IgD-negative memory B cell (primary cell): ENCODE measurements at regions not wholly inside any gene's neighbourhood (a gene's known extent, or its start where the extent isn't known, plus 50 kb on each side); places are given as distances from the start of the nearest gene placed in this dataset.
"Not testable (repeated sequence)": the region's sequence is repeated elsewhere in the genome, so short reads cannot be mapped to it uniquely, and the experiment has no call there.

Experiments
- H3K27ac Mint-ChIP-seq, 3 donors: one replicate each; pipeline ENCODE4 v1.8.0; 2020 to 2022; ENCODE audit warnings: mild to moderate bottlenecking in 3 of 3, mixed read lengths in 3 of 3, moderate library complexity in 1 of 3
- H3K27me3 Mint-ChIP-seq: one replicate; pipeline ENCODE4 v1.8.0; 2021; ENCODE audit warnings: mixed read lengths
- H3K36me3 Mint-ChIP-seq: one replicate; pipeline ENCODE4 v1.8.0; 2020; ENCODE audit warnings: mild to moderate bottlenecking, mixed read lengths
- H3K4me1 Mint-ChIP-seq, 3 donors: one replicate each; pipeline ENCODE4 v1.8.0; 2020 to 2022; ENCODE audit warnings: mixed read lengths in 3 of 3, mild to moderate bottlenecking in 1 of 3
- H3K4me3 Mint-ChIP-seq, 4 donors: one replicate each; pipeline ENCODE4 v1.8.0; 2020 to 2022; ENCODE audit warnings: mild to moderate bottlenecking in 4 of 4, mixed read lengths in 4 of 4, moderate library complexity in 3 of 4
- H3K9me3 Mint-ChIP-seq, 3 donors: one replicate each; pipeline ENCODE4 v1.8.0; 2020 to 2021; ENCODE audit warnings: mixed read lengths in 3 of 3, mild to moderate bottlenecking in 1 of 3

DNA sequence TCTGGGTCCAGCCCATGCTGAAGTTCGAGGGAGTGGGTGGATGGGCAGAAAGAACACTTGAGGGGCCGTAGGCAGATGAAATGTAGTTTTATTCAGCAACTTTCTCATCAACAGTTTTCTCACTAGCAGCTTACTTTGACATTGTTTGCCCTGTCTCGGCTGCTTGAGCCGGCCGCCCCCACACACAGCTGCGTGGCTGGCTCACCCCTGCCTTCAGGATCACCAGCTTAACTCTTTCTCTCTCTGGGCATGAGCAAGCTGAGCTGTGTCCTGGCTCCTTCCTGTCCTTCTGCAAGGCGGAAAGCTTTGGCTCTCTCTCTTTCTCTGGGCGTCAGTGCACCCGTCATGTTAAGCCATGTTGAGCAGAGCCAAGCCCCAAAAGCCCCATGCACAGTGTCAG lies 104.4 kb upstream of the GNG12 start:
- Mint-ChIP-seq H3K4me1 (no peaks in the 10 kb centered on the region), H3K36me3 (peaks cover 1% of the 10 kb centered on the region), H3K27ac (no peak overlapping the region), H3K27me3 (peaks cover 3% of the 10 kb centered on the region), H3K4me3 (no peak overlapping the region), H3K9me3 (peaks cover 0 to under 1% (median 0%) of the 10 kb centered on the region in 3 donors)

DNA sequence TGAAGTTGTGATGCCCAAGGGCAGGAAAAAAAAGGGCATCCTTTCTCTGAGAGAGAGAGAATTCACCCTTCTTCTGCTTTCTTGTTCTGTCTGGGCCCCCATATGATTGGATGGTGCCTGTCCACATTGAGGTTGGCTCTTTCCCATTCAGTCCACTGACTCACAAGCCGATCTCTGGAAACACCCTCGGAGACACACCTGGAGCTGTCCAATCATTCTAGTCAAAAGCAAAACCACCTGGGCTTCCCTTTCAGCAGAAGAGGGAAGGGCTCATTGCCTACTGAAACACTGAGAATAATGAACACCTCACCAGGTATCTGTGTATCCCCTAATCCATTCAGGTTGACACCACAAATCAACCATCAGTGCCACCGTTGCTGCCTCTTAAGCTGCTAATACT lies 103.7 kb upstream of the GNG12 start:
- Mint-ChIP-seq H3K27ac (no peak overlapping the region), H3K27me3 (peaks cover 3% of the 10 kb centered on the region), H3K9me3 (no peaks in the 10 kb centered on the region), H3K4me1 (no peaks in the 10 kb centered on the region), H3K36me3 (peaks cover 1% of the 10 kb centered on the region), H3K4me3 (no peak overlapping the region)

DNA sequence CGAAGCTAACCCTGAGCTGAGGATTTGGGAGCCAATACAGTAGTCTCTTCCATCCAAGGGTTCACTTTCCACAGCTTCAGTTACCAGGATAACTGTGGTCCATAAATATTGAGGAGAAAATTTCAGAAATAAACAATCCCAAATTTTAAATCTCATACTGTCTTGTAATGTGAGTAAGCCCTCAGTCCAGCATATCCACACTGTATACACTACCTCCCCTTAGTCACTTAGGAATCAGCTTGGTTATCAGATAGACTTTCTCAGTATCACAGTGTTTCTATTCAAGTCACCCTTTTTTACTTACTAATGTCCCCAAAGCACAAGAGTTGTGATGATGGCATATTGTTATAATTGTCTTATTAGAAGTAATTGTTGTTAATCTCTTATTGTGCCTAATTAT lies 102.3 kb upstream of the GNG12 start:
- Mint-ChIP-seq H3K36me3 (peaks cover 1% of the 10 kb centered on the region), H3K9me3 (no peaks in the 10 kb centered on the region), H3K27ac (no peak overlapping the region), H3K4me3 (no peak overlapping the region), H3K27me3 (peaks cover 3% of the 10 kb centered on the region), H3K4me1 (no peaks in the 10 kb centered on the region)

DNA sequence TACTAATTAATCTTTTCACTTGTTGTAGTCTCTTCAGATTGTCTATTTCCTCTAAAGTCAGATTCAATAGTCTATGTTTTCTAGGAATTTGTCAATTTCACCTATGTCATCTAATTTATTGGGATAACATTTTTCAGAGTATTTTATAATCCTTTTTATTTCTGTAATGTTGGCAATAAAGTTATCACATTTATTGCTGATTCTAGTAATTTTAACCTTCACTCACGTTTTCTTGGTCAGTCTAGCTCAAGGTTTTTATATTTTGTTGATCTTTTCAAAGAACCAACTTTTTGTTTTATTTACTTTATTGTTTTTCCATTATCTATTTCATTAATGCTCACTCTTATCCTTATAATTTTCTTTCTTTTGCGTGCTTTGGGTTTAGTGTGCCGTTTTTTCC lies 97.9 kb upstream of the GNG12 start:
- peaks cover 4% of the 10 kb centered on the region for H3K27me3 Mint-ChIP-seq
- no peak overlapping the region for H3K4me3 Mint-ChIP-seq
- peaks cover 2% of the 10 kb centered on the region for H3K36me3 Mint-ChIP-seq
- no peaks in the 10 kb centered on the region for H3K4me1 Mint-ChIP-seq
- peaks cover 0 to 2% (median 0%) of the 10 kb centered on the region in 3 donors for H3K9me3 Mint-ChIP-seq
- H3K27ac Mint-ChIP-seq: no peak overlapping the region

DNA sequence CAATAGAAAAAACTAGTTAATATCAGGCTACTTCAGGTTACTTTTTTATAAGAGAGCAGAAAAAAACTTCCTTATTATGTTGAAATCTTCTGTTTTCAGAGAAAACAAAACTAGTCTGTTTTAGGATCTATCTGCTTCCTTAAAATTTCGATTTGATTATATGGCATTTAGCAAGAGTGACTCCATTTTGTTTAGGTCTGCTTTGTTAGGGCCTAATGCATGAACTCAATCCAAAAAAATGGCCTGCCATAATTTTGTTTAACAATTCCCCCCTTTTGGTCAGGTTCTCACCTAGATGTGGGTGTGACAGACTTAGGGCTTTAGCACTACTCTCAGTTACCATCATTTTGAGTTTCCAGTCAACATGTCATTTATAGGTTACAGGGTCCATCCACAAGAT lies 89.8 kb upstream of the GNG12 start:
- Mint-ChIP-seq H3K4me1 (no peaks in the 10 kb centered on the region), H3K27me3 (peaks cover 1% of the 10 kb centered on the region), H3K36me3 (no peaks in the 10 kb centered on the region), H3K4me3 (no peak overlapping the region), H3K9me3 (no peaks in the 10 kb centered on the region), H3K27ac (no peak overlapping the region)

DNA sequence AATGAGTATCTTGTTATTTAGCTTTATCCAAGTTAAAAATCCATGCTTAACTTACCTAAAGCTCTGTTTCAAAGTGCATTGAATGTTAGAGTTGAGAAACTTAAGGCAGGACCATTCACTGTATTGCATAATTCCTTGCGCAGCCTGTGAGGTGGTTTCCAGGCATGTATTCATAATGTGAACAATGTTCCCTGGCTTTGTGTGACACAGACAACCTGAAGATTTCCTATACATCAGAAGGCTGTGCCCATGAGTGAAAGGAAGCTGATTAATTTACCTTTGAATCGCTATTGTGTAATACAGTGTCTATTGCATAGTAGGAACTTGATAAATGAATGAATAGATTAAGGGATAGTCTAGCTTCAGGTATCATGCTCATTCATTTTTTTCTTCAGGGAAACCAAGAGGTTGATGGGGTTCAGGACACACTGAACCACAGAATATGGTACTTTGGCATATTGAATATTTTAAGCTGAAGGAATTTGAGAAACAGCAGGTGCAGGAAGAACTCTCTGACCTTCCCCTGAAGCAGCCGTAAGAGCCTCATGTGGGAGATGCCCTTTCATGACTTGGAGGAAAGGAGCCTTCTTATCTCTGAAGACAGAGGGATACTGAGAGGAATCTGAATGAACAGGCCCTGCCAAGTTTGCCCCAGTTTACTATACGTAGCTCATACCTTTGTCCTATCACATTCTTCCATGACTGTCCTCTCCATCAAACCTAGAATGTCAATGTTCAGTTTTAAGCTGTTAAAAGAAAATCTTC lies 88.6 kb upstream of the GNG12 start:
- Mint-ChIP-seq H3K27me3 (no peaks in the 10 kb centered on the region), H3K36me3 (no peaks in the 10 kb centered on the region), H3K4me3 (no peak overlapping the region), H3K27ac (no peak overlapping the region), H3K9me3 (no peaks in the 10 kb centered on the region), H3K4me1 (no peaks in the 10 kb centered on the region)

DNA sequence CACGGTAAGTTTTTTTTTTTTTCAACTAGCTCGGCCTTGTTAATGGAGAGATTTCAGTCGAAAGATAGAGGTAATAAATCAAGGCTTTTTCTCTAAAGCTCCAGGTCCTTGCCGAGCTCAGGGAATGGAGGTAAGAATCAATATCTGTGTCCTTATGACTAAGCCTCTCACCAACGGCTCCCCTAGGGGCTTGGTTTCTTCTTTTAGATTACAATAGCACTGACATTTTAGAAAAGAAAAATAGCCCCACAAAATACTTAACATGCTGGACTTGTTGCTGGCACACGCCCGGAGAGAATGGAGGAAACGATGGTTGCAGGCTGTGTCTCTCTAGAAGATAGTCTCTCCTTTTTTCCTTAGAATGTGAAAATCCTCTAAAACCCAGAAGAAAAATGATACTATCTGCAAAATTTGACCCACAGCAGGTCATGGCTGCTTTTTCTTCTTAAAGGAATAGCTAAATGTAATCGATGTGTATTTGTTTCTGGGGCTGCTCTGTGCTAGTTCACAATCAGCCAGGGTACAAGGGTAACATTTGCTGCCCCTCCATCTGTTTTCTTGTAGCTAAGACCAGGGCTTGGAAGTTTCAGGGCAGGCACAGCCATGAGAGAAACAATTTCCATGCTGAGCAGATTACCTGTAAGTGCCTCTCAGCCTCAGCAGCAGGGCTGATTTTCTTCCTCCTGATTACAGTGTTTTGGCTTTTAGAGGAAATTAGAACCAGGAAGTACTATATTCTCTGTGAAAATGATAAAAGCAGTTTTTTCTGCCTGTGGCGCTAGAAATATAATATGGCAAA lies 86.2 kb upstream of the GNG12 start:
- Mint-ChIP-seq H3K27ac (no peak overlapping the region), H3K4me1 (no peaks in the 10 kb centered on the region), H3K9me3 (peaks cover 0 to 4% (median 0%) of the 10 kb centered on the region in 3 donors)

DNA sequence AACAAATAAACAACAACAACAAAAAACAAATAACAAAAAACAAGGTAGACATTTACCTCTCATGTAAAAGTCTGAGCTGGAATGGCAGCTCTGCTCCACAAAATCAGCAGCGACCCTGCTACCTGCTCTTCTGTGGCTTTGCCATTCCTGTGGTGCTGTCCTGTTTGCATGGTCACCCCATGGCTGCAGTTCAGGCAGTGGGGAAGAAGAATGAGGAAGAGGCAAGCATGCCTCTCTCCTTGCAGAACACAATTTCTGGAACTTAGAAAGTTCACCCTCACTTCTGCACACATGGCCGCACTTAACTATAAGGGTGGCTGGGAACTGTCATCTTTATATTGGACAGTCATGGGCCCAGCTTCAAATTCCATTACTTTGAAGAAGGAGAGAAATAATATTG lies 84.8 kb upstream of the GNG12 start:
- peaks cover 0 to 4% (median 2%) of the 10 kb centered on the region in 3 donors for H3K9me3 Mint-ChIP-seq
- H3K4me1 Mint-ChIP-seq: no peaks in the 10 kb centered on the region
- no peaks in the 10 kb centered on the region for H3K27me3 Mint-ChIP-seq
- H3K27ac Mint-ChIP-seq: no peak overlapping the region
- no peaks in the 10 kb centered on the region for H3K36me3 Mint-ChIP-seq
- no peak overlapping the region for H3K4me3 Mint-ChIP-seq

More for the DNA sequence above, 86.2 kb upstream of the GNG12 start:
- no peak overlapping the region for H3K4me3 Mint-ChIP-seq
- no peaks in the 10 kb centered on the region for H3K36me3 Mint-ChIP-seq
- no peaks in the 10 kb centered on the region for H3K27me3 Mint-ChIP-seq

DNA sequence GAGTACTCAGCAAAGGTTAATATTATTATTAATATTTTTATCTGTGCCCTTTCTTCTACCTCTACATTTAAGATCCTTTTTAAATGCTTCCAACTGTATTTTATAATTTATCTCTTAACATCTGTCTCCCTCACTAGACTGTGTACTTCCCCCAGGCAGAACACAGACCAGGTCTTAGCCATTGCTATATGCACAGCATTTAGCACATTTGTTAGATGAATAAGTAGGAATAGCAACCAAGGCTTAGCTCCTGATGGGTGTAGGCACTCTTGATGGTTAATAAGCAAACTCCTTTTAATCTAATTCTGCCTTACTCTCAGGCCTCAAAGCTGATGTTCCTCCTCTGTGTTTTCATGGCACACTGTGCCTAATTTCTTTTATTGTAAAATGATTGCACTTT lies 83.7 kb upstream of the GNG12 start:
- H3K27me3 Mint-ChIP-seq: no peaks in the 10 kb centered on the region
- H3K27ac Mint-ChIP-seq: no peak overlapping the region
- H3K4me3 Mint-ChIP-seq: no peak overlapping the region
- H3K36me3 Mint-ChIP-seq: no peaks in the 10 kb centered on the region
- peaks cover 0 to 5% (median 4%) of the 10 kb centered on the region in 3 donors for H3K9me3 Mint-ChIP-seq
- H3K4me1 Mint-ChIP-seq: no peaks in the 10 kb centered on the region

DNA sequence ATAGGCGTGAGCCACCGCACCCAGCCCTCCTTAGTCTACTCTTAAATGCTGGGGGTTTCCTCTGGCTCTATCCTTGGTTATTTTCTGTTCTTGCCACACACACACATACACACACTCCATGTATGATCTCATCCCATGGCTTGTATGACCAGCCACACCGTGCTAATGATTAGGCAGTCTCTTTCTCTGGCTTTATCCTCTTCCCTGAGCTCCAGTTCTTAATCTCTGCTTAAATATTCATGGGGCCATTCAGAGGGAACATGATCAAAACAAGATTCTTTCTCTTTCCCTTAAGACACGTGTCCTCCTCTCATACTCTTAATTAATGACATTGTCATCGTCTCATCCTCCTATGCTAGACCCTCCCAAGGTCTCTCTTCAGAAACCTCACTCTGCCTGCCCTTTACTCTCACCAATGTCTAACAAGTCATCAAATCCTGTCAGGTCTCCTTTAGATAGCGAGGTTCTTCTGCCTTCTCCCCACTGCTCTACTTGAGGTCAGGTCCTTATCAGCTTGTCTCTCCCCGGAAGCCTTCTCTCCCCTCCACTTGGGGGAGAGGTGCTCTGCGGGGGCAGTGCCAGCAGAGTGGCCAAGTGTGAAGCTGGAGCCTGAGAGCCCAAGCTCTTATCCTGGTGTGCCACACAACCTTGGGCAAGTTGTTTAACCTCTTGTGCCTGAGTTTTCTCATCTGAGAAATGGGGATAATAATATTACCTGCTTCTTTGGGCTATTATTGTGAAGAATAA lies 83.0 kb upstream of the GNG12 start:
- Mint-ChIP-seq H3K36me3 (no peaks in the 10 kb centered on the region), H3K27ac (no peak overlapping the region), H3K9me3 (peaks cover 0 to 5% (median 4%) of the 10 kb centered on the region in 3 donors)

DNA sequence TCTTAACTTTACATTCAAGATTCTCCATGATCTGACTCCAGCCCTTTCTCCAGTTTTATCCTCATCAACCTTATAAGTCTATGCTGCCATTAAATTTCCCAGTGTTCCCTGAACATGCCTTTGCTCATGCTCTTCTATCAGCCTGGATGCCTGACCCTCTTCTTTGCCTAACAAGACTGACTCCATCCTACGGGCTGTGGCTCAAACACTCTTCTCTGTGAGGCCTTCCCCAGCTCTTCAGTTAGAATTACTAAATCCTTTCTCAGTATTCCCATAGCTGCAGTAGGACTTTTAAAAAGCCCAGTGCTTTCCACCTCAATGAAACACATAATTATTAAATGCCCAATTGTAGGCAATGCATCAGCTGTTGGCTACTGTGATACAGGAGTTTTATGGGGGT lies 76.5 kb upstream of the GNG12 start:
- peaks cover 2 to 11% (median 3%) of the 10 kb centered on the region in 3 donors for H3K9me3 Mint-ChIP-seq
- H3K4me1 Mint-ChIP-seq: no peaks in the 10 kb centered on the region
- no peaks in the 10 kb centered on the region for H3K36me3 Mint-ChIP-seq
- H3K27ac Mint-ChIP-seq: no peak overlapping the region
- H3K4me3 Mint-ChIP-seq: no peak overlapping the region
- no peaks in the 10 kb centered on the region for H3K27me3 Mint-ChIP-seq

More for the DNA sequence above, 83.0 kb upstream of the GNG12 start:
- H3K4me1 Mint-ChIP-seq: no peaks in the 10 kb centered on the region
- H3K4me3 Mint-ChIP-seq: no peak overlapping the region
- no peaks in the 10 kb centered on the region for H3K27me3 Mint-ChIP-seq

DNA sequence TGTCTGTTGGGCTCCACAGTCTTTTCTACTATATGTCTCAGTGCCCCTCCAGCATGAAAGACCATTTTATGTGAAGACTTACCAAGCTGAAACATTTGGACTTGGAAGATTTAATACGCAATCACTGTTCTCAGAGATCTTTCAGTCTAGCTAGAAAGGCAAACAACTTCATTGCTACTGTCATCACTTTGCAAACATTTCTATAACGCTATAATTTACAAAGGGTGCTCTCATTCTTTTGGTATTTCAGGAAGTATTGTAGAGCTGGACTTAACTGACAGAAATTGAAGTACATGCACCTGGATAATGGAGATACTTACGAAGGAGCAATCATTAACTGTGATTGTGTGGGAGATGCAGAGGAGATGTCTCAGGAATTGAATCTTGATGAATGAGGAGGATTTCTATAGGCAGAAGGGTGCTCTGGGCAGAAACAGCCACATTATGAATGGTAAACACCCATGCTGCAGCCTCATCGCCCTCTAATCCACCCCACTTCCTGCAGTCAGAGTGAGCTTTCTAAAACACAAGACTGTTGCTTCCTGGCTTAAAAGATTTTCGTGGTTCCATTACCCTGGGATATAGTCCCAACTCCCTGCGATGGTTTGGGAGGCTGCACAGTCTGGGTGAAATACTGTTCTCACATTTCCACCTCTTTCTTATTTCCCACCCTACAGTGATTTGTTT lies 75.1 kb upstream of the GNG12 start:
- Mint-ChIP-seq H3K4me3 (no peak overlapping the region), H3K4me1 (no peaks in the 10 kb centered on the region), H3K36me3 (no peaks in the 10 kb centered on the region), H3K9me3 (peaks cover 4 to 11% (median 6%) of the 10 kb centered on the region in 3 donors), H3K27ac (no peak overlapping the region), H3K27me3 (no peaks in the 10 kb centered on the region)

DNA sequence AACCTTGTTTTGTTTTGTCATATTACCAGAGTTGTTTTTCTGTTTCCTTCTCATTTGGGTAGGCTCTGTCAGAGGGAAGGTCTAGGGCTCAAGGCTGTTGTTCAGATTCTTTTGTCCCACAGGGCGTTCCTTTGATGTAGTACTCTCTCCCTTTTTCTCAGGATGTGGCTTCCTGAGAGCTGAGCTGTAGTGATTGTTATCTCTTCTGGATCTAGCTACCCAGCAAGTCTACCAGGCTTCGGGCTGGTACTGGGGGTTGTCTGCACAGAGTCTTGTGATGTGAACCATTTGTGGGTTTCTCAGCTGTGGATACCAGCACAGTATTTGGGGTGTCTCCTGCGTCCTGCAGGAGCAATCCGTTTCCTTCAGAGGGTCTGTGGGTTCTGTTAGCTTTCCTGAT lies 74.2 kb upstream of the GNG12 start:
- not testable (repeated sequence) for H3K27ac Mint-ChIP-seq, H3K36me3 Mint-ChIP-seq, H3K4me1 Mint-ChIP-seq, H3K27me3 Mint-ChIP-seq, H3K9me3 Mint-ChIP-seq
- peak overlapping the region in 1 of 4 donors; percentile 54 for H3K4me3 Mint-ChIP-seq

DNA sequence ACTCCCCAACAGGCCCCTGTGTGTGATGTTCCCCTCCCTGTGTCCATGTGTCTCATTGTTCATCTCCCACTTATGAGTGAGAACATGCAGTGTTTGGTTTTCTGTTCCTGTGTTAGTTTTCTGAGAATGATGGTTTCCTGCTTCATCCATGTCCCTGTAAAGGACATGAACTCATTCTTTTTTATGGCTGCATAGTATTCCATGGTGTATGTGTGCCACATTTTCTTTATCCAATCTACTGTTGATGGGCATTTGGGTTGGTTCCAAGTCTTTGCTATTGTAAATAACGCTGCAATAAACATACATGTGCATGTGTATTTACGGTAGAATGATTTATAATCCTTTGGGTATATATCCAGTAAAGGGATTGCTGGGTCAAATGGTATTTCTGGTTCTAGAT lies 72.7 kb upstream of the GNG12 start:
- not testable (repeated sequence) for H3K27ac Mint-ChIP-seq, H3K9me3 Mint-ChIP-seq, H3K27me3 Mint-ChIP-seq, H3K4me1 Mint-ChIP-seq, H3K36me3 Mint-ChIP-seq
- H3K4me3 Mint-ChIP-seq: peak overlapping the region in 1 of 4 donors; percentile 10
